HL-60 (cell line): ENCODE measurements at regions not wholly inside any gene's neighbourhood (a gene's known extent, or its start where the extent isn't known, plus 50 kb on each side); places are given as distances from the start of the nearest gene placed in this dataset.
A peak's percentile ranks its signal among the peaks of the same experiment; 100 is the strongest.

Experiments
- DNase-seq, 2 experiments: peaks; one replicate each; pipeline ENCODE4 v3.0.0-alpha.2; 2010 to 2020; ENCODE audit warnings: low read depth in 1 of 2, low spot score in 1 of 2
- H3K27ac ChIP-seq: fragments of 250-450 bp; sonication (Bioruptor Pico); replicated peaks from 2 replicates; pipeline ENCODE4 v1.5.1; 2020; ENCODE audit warnings: mild to moderate bottlenecking, moderate library complexity
- H3K27me3 ChIP-seq: fragments of 250-450 bp; sonication (Bioruptor Pico); 2 replicates; pipeline ENCODE4 v1.5.1; 2021; ENCODE audit warnings: mild to moderate bottlenecking, moderate library complexity; ENCODE audit not compliant: insufficient read depth, poor library complexity, severe bottlenecking
- H3K4me3 ChIP-seq: replicated peaks from 2 replicates; pipeline ENCODE4 v1.5.1; 2011; ENCODE audit warnings: mild to moderate bottlenecking, control low read depth, low read length; ENCODE audit not compliant: insufficient read depth
- GABPA ChIP-seq: IDR thresholded peaks from 2 replicates; pipeline ENCODE4 v1.6.1; 2012; ENCODE audit warnings: low read depth
- POLR2AphosphoS5 ChIP-seq: IDR thresholded peaks from 2 replicates; pipeline ENCODE4 v1.6.1; 2012; ENCODE audit warnings: low read depth
- SPI1 ChIP-seq: IDR thresholded peaks from 2 replicates; pipeline ENCODE4 v1.6.1; 2012; ENCODE audit warnings: low read depth, mild to moderate bottlenecking, borderline replicate concordance
- TF ChIP-seq, protein P1 (sequence below): IDR thresholded peaks from 2 replicates; pipeline ENCODE4 v1.6.1; 2012; ENCODE audit warnings: low read depth; ENCODE audit not compliant: insufficient replicate concordance
- TF ChIP-seq, protein P2 (sequence below): IDR thresholded peaks from one replicate; pipeline ENCODE4 v1.5.1; 2011; ENCODE audit warnings: low read length, control low read depth, inconsistent platforms; ENCODE audit not compliant: insufficient read depth

DNA sequence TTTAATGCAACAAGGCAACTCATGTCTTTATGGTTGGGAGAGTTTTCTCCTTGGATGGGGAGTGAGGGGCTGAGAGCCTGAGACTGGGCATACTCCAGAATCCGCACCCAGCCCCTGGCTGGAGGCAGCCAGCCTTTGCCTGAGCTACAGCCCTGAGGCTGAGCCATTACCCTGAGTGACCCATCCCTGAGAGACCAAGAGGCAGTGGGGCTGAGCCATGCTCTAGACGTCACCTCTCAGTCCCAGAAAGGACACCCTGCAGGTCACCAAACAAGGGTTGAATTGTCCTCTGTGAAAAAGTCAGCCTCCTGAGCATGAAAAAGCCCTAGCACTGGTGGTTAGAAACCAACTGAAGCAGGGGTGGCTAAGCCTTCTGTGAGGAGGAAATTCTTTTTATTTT lies 151.2 kb upstream of the GATB start:
- no peak overlapping the region for H3K27ac ChIP-seq
- TF ChIP-seq, protein P1, sequence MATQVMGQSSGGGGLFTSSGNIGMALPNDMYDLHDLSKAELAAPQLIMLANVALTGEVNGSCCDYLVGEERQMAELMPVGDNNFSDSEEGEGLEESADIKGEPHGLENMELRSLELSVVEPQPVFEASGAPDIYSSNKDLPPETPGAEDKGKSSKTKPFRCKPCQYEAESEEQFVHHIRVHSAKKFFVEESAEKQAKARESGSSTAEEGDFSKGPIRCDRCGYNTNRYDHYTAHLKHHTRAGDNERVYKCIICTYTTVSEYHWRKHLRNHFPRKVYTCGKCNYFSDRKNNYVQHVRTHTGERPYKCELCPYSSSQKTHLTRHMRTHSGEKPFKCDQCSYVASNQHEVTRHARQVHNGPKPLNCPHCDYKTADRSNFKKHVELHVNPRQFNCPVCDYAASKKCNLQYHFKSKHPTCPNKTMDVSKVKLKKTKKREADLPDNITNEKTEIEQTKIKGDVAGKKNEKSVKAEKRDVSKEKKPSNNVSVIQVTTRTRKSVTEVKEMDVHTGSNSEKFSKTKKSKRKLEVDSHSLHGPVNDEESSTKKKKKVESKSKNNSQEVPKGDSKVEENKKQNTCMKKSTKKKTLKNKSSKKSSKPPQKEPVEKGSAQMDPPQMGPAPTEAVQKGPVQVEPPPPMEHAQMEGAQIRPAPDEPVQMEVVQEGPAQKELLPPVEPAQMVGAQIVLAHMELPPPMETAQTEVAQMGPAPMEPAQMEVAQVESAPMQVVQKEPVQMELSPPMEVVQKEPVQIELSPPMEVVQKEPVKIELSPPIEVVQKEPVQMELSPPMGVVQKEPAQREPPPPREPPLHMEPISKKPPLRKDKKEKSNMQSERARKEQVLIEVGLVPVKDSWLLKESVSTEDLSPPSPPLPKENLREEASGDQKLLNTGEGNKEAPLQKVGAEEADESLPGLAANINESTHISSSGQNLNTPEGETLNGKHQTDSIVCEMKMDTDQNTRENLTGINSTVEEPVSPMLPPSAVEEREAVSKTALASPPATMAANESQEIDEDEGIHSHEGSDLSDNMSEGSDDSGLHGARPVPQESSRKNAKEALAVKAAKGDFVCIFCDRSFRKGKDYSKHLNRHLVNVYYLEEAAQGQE: no peak
- no peak overlapping the region for H3K4me3 ChIP-seq
- H3K27me3 ChIP-seq: no peaks in the 10 kb centered on the region
- DNase-seq: no peak

DNA sequence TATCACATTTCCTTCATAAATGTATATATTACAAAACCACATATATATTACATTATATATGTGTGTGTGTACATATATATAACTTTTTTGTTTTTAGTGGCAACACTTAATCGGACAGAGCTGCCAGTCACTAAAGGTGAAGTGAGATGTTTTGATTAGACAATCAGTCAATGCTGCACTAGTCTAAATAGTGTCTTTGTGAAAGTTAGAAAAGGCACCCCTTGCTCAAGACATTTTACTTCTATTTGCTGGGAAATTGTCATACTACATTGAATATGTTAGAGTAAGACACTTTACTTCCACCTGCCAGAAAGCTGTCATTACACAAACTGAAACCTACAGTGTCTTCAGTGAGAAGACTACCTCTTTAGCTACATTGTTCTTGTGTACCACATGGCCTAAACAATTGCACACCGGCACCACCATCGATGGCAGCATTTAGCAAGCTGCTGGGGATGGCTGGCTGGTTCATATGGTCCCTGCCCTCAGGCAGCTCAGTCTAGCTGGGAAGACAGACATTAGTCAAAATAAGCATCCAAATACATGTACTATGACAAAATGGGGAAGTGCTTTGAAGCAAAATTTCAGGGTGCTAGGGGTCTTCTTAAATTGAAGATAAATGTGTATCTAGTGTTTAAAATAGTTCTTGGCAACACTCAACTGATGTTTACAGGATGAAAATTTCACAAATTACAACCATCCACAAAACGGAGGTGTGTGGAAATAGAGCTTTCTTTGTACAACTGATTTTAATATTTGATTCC lies 148.1 kb upstream of the GATB start:
- H3K27ac ChIP-seq: no peak overlapping the region
- H3K4me3 ChIP-seq: no peak overlapping the region
- DNase-seq: no peak
- peak; percentile 79 for TF ChIP-seq SPI1
- TF ChIP-seq, protein P1: no peak
- H3K27me3 ChIP-seq: no peaks in the 10 kb centered on the region

DNA sequence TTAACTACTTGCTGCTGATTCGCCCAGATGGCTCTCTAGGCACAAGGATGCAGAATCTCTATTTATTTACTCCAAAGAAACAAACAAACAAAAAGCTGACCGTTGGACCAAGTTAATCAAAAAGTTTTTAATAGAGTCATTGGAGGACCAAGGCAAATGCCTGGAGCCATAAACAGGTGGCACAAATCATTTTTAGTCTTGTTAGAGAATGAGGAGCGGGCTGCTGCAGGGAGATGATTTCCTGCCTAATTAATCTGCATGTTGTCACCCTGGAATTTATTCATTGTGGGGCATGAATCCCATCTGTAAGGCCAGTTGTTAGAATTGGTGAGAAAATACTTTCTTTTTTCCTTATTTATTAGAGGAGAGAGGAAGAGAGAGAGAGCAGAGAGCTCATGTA lies 147.4 kb upstream of the GATB start:
- TF ChIP-seq, protein P1: no peak
- TF ChIP-seq, protein P2, sequence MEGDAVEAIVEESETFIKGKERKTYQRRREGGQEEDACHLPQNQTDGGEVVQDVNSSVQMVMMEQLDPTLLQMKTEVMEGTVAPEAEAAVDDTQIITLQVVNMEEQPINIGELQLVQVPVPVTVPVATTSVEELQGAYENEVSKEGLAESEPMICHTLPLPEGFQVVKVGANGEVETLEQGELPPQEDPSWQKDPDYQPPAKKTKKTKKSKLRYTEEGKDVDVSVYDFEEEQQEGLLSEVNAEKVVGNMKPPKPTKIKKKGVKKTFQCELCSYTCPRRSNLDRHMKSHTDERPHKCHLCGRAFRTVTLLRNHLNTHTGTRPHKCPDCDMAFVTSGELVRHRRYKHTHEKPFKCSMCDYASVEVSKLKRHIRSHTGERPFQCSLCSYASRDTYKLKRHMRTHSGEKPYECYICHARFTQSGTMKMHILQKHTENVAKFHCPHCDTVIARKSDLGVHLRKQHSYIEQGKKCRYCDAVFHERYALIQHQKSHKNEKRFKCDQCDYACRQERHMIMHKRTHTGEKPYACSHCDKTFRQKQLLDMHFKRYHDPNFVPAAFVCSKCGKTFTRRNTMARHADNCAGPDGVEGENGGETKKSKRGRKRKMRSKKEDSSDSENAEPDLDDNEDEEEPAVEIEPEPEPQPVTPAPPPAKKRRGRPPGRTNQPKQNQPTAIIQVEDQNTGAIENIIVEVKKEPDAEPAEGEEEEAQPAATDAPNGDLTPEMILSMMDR: no peak
- TF ChIP-seq GABPA (no peak), POLR2AphosphoS5 (no peak), SPI1 (no peak)
- no peak overlapping the region for H3K4me3 ChIP-seq

DNA sequence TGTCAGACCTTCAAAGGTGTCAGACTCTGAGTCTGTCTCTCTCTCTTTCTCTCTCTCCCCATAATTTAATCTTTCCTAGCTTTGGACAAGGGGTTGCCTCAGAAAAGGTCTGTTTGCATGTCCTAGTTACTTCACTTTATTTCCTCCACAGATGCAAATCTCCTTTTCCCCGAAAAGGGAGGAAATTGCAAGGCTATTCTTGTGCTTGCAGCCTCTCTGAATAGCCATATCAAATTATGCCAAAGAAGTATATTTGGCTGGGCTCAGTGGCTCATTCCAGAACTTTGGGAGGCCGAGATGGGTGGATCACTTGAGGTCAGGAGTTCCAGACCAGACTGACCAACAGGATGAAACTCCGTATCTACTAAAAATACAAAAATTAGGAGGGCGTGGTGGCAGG lies 145.6 kb upstream of the GATB start:
- TF ChIP-seq GABPA (no peak), POLR2AphosphoS5 (no peak), SPI1 (no peak)
- TF ChIP-seq, protein P2: no peak
- TF ChIP-seq, protein P1: no peak
- no peak overlapping the region for H3K4me3 ChIP-seq
- DNase-seq: no peak
- no peak overlapping the region for H3K27ac ChIP-seq
- no peaks in the 10 kb centered on the region for H3K27me3 ChIP-seq

More for the DNA sequence above, 147.4 kb upstream of the GATB start:
- Histone ChIP-seq H3K27ac (no peak overlapping the region), H3K27me3 (no peaks in the 10 kb centered on the region)
- no peak for DNase-seq
